Ishikawa (cell line): ENCODE measurements at regions not wholly inside any gene's neighbourhood (a gene's known extent, or its start where the extent isn't known, plus 50 kb on each side); places are given as distances from the start of the nearest gene placed in this dataset.
A peak's percentile ranks its signal among the peaks of the same experiment; 100 is the strongest.

Experiments used
- CEBPB ChIP-seq: IDR thresholded peaks from 2 replicates; pipeline ENCODE4 v1.6.1; 2012
- CREB1 ChIP-seq: IDR thresholded peaks from 2 replicates; pipeline ENCODE4 v1.6.1; 2012; ENCODE audit warnings: low read depth
- EGR1 ChIP-seq: IDR thresholded peaks from 2 replicates; pipeline ENCODE4 v1.6.1; 2012
- EP300 ChIP-seq: IDR thresholded peaks from 2 replicates; pipeline ENCODE4 v1.6.1; 2012; ENCODE audit warnings: borderline replicate concordance
- FOXM1 ChIP-seq: IDR thresholded peaks from 2 replicates; pipeline ENCODE4 v1.6.1; 2012; ENCODE audit warnings: low read depth, borderline replicate concordance
- NFIC ChIP-seq: IDR thresholded peaks from 2 replicates; pipeline ENCODE4 v1.6.1; 2012
- RAD21 ChIP-seq: IDR thresholded peaks from 2 replicates; pipeline ENCODE4 v1.6.1; 2012; ENCODE audit warnings: low read depth
- TAF1 ChIP-seq: IDR thresholded peaks from 2 replicates; pipeline ENCODE4 v1.6.1; 2012; ENCODE audit warnings: low read depth, mild to moderate bottlenecking
- TCF12 ChIP-seq: IDR thresholded peaks from 2 replicates; pipeline ENCODE4 v1.6.1; 2012; ENCODE audit warnings: low read depth
- TEAD4 ChIP-seq: IDR thresholded peaks from 2 replicates; pipeline ENCODE4 v1.6.1; 2012
- YY1 ChIP-seq: IDR thresholded peaks from 2 replicates; pipeline ENCODE4 v1.6.1; 2012; ENCODE audit warnings: low read depth
- ZBTB7A ChIP-seq: IDR thresholded peaks from 2 replicates; pipeline ENCODE4 v1.6.1; 2012; ENCODE audit warnings: low read depth
- TF ChIP-seq, protein P1 (sequence below): IDR thresholded peaks from 2 replicates; pipeline ENCODE4 v1.6.1; 2012
- TF ChIP-seq, protein P2 (sequence below): IDR thresholded peaks from 2 replicates; pipeline ENCODE4 v1.6.1; 2012
- TF ChIP-seq, protein P3 (sequence below): IDR thresholded peaks from 2 replicates; pipeline ENCODE4 v1.6.1; 2012; ENCODE audit warnings: low read depth, mild to moderate bottlenecking

DNA sequence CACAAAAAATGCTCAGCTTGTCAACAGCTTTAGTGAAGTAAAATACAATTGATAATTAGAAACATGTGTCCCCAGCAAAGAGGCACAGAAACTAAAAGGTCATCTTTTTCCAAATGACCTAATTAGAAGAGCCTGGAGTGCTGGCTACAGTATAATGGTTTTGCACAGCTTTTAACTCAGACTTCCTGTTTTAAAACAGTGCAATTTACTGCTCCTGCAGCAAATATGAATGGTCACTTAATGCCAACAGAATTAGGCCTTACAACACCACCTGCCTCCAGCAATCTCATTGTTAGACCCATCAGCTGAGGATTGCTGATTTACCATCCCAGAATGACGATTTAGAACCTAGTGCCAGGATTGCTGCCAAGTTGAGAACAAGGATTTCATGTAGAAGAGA, 239.3 kb downstream of the CETN3 start:
- TF ChIP-seq, protein P1, sequence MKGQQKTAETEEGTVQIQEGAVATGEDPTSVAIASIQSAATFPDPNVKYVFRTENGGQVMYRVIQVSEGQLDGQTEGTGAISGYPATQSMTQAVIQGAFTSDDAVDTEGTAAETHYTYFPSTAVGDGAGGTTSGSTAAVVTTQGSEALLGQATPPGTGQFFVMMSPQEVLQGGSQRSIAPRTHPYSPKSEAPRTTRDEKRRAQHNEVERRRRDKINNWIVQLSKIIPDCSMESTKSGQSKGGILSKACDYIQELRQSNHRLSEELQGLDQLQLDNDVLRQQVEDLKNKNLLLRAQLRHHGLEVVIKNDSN, result no peak
- TF ChIP-seq TCF12, result no peak
- TF ChIP-seq TEAD4, result no peak
- TF ChIP-seq, protein P2, sequence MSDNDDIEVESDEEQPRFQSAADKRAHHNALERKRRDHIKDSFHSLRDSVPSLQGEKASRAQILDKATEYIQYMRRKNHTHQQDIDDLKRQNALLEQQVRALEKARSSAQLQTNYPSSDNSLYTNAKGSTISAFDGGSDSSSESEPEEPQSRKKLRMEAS, result no peak
- no peak for TF ChIP-seq FOXM1

DNA sequence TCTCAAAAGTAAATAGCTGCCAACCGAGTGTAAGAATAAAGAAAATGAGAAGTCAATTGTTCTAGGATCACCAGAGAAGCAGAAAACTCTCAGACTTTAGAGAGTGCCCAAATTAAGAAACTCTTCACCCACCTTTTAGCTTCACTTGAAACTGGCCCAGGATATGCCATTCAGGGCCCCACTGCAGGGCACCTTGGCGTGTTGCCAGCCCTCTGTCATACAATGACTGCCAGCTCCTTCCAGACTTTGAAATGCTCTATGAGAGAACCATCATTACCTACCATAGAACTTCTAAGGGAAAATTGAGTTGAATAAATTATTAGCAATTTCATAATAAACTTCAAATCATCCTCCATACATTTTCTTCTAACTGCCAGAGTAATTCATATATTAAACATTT, 240.5 kb downstream of the CETN3 start:
- TF ChIP-seq, protein P1, result no peak
- no peak for TF ChIP-seq EP300
- no peak for TF ChIP-seq YY1
- TF ChIP-seq, protein P2, result no peak
- TF ChIP-seq CEBPB, result no peak
- TF ChIP-seq TEAD4, result no peak
- peak; percentile 43 for TF ChIP-seq NFIC

DNA sequence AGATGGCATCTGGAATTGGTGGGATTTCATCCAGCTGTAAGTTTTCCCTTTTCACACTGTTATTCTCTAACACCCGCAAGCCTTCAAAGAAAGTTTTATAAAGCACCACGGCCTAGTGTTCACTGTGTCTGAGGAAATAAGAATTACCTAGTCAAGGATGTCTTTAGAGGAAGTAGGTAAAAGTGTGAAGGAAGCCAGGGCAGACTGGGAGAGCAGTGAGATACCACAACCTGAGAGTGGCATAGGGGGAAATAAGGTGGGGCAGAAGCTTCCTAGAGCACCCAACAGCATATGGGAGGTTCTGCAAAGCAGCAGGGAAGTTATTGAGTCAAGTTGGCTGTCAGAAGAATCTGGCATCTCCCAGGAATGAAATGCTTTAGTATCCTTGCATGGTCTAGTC, 241.2 kb downstream of the CETN3 start:
- TF ChIP-seq EGR1 (no peak), YY1 (no peak), TEAD4 (no peak), TAF1 (no peak), EP300 (no peak), TCF12 (no peak), FOXM1 (no peak), RAD21 (no peak), CREB1 (no peak)

DNA sequence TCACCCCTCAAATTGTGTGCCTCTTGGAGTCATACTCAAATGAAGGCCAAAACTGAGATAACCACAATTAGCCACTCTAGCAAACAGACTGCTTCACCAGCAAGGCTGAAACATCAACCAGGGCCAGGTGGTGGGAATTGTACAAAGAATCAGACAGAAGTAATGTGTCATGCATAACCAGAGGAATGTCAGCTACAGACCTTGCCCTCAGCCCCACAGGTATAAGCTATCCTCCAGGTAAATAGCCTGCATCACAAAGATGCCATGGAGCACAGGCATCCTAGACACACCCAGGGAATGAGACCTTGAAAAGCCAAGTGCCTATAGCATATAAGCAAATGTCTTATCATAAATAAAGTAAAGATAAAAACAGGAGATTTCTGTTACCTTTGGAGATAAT, 242.7 kb downstream of the CETN3 start:
- TF ChIP-seq NFIC (no peak), EP300 (no peak), TCF12 (no peak), TEAD4 (no peak), CEBPB (no peak)

DNA sequence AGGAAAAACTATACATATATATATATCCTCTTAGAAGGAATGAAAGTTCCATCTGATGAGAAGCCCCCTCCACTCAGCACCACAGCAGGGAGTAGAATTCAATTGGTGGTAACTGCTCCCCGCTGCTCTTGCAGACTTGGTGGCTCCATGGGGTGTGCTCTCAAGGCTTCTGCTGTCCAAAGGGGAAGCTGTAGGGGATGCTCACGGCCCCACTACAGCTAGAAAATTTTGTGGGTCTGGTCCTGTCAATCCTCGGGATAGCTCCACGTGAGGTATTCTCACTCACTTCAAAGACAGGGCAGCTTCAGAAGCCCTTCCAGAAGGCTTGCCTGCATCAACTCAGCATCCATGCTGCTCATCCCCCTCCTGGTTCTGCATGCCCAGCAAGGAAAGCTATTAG, 247.2 kb downstream of the CETN3 start:
- TF ChIP-seq NFIC (no peak), CEBPB (no peak), TEAD4 (no peak), EP300 (no peak), TCF12 (no peak), RAD21 (no peak), ZBTB7A (no peak), EGR1 (no peak), YY1 (no peak), CREB1 (no peak), TAF1 (no peak), FOXM1 (no peak)
- TF ChIP-seq, protein P3, sequence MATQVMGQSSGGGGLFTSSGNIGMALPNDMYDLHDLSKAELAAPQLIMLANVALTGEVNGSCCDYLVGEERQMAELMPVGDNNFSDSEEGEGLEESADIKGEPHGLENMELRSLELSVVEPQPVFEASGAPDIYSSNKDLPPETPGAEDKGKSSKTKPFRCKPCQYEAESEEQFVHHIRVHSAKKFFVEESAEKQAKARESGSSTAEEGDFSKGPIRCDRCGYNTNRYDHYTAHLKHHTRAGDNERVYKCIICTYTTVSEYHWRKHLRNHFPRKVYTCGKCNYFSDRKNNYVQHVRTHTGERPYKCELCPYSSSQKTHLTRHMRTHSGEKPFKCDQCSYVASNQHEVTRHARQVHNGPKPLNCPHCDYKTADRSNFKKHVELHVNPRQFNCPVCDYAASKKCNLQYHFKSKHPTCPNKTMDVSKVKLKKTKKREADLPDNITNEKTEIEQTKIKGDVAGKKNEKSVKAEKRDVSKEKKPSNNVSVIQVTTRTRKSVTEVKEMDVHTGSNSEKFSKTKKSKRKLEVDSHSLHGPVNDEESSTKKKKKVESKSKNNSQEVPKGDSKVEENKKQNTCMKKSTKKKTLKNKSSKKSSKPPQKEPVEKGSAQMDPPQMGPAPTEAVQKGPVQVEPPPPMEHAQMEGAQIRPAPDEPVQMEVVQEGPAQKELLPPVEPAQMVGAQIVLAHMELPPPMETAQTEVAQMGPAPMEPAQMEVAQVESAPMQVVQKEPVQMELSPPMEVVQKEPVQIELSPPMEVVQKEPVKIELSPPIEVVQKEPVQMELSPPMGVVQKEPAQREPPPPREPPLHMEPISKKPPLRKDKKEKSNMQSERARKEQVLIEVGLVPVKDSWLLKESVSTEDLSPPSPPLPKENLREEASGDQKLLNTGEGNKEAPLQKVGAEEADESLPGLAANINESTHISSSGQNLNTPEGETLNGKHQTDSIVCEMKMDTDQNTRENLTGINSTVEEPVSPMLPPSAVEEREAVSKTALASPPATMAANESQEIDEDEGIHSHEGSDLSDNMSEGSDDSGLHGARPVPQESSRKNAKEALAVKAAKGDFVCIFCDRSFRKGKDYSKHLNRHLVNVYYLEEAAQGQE, result no peak
- TF ChIP-seq, protein P2, result no peak
- TF ChIP-seq, protein P1, result no peak

DNA sequence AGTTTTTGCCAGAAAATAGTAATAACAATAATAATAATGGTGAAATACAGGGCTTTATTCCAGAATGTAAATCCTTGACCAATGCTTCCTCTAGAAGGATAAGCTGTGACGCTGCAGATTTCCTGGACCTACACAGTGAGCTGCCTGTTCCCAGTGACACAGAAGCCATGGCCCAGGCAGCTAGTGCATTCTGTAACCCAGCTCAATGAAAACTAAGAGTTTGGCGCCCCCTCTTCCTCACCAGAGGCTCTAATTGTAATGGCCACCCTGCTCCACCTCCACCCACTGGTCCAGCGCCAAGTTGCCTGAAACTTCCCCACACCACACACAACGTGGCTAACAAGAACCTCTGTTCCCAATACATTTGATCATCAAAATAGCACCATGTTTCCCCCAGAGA, 248.1 kb downstream of the CETN3 start:
- peak; percentile 62 for TF ChIP-seq RAD21
- TF ChIP-seq, protein P3, result peak; percentile 42; the same call in 1 of the 2 replicates
- no peak for TF ChIP-seq CREB1
- no peak for TF ChIP-seq NFIC
- no peak for TF ChIP-seq ZBTB7A
- TF ChIP-seq, protein P2, result no peak
- TF ChIP-seq EGR1, result no peak
- TF ChIP-seq YY1, result 0 out of 2 replicates have a peak, but pooled peaks have one; percentile 25
